GM23338 (cell line): ENCODE measurements at regions not wholly inside any gene's neighbourhood (a gene's known extent, or its start where the extent isn't known, plus 50 kb on each side); places are given as distances from the start of the nearest gene placed in this dataset.

Experiments used
- ATAC-seq: fragments of 200-7000 bp; cut with Tn5 transposase; 3 replicates; pipeline ENCODE4 v1.9.1; 2020
- DNase-seq: peaks from one replicate; pipeline ENCODE4 v3.0.0-alpha.2; 2015; ENCODE audit warnings: low spot score
- H2AFZ ChIP-seq: fragments of 200-600 bp; sonication (generic); 2 replicates; pipeline ENCODE4 v1.8.0; 2016; ENCODE audit warnings: antibody characterized with exemption, mild to moderate bottlenecking, moderate library complexity
- H3F3A ChIP-seq: fragments of 200-600 bp; sonication (generic); replicated peaks from 2 replicates; pipeline ENCODE4 v1.8.0; 2017; ENCODE audit warnings: antibody characterized with exemption, mixed run types, low read depth
- H3K27ac ChIP-seq: fragments of 200-600 bp; sonication (generic); 2 replicates; pipeline ENCODE4 v1.6.1; 2016; ENCODE audit warnings: low read depth
- H3K27me3 ChIP-seq: fragments of 200-600 bp; sonication (generic); 2 replicates; pipeline ENCODE4 v1.8.0; 2016; ENCODE audit warnings: mild to moderate bottlenecking, mixed run types, moderate library complexity; ENCODE audit not compliant: insufficient read depth
- H3K36me3 ChIP-seq: fragments of 200-600 bp; sonication (generic); 2 replicates; pipeline ENCODE4 v1.8.0; 2016; ENCODE audit warnings: mild to moderate bottlenecking; ENCODE audit not compliant: insufficient read depth
- H3K4me1 ChIP-seq: fragments of 200-600 bp; sonication (generic); 2 replicates; pipeline ENCODE4 v1.8.0; 2016; ENCODE audit warnings: mild to moderate bottlenecking, moderate library complexity; ENCODE audit not compliant: insufficient read depth
- H3K4me2 ChIP-seq: fragments of 200-600 bp; sonication (generic); 2 replicates; pipeline ENCODE4 v1.7.1; 2017; ENCODE audit warnings: mixed run types
- H3K4me3 ChIP-seq: fragments of 200-600 bp; sonication (generic); 2 replicates; pipeline ENCODE4 v1.6.1; 2016; ENCODE audit warnings: mixed run types
- H3K79me2 ChIP-seq: fragments of 200-600 bp; sonication (generic); replicated peaks from 2 replicates; pipeline ENCODE4 v1.8.0; 2017; ENCODE audit warnings: mild to moderate bottlenecking; ENCODE audit not compliant: insufficient read depth
- H3K9me2 ChIP-seq: fragments of 200-600 bp; sonication (generic); 2 replicates; pipeline ENCODE4 v1.8.0; 2017; ENCODE audit not compliant: insufficient read depth
- H4K20me1 ChIP-seq: fragments of 200-600 bp; sonication (generic); replicated peaks from 2 replicates; pipeline ENCODE4 v1.8.0; 2017; ENCODE audit warnings: mild to moderate bottlenecking; ENCODE audit not compliant: insufficient read depth
- H3K27ac Mint-ChIP-seq: 2 replicates; pipeline ENCODE4 v1.8.0; 2020; ENCODE audit warnings: inconsistent platforms, mild to moderate bottlenecking, moderate library complexity, mixed read lengths
- H3K27me3 Mint-ChIP-seq: 3 replicates; pipeline ENCODE4 v1.8.0; 2022; ENCODE audit warnings: low read depth, mild to moderate bottlenecking, moderate library complexity, mixed read lengths, inconsistent platforms; ENCODE audit not compliant: insufficient read depth, poor library complexity
- H3K36me3 Mint-ChIP-seq: 3 replicates; pipeline ENCODE4 v1.8.0; 2021; ENCODE audit warnings: low read depth, mild to moderate bottlenecking, inconsistent platforms, moderate library complexity, mixed read lengths
- H3K4me1 Mint-ChIP-seq: 3 replicates; pipeline ENCODE4 v1.8.0; 2020; ENCODE audit warnings: mild to moderate bottlenecking, inconsistent platforms, mixed read lengths
- H3K4me3 Mint-ChIP-seq: 3 replicates; pipeline ENCODE4 v1.8.0; 2021; ENCODE audit warnings: moderate library complexity, mild to moderate bottlenecking, inconsistent platforms, mixed read lengths
- H3K9me3 Mint-ChIP-seq: 3 replicates; pipeline ENCODE4 v1.8.0; 2020; ENCODE audit warnings: moderate library complexity, mild to moderate bottlenecking, inconsistent platforms, mixed read lengths
- CREB1 ChIP-seq: fragments of 250-450 bp; sonication (Bioruptor Pico); IDR thresholded peaks from 2 replicates; pipeline ENCODE4 v1.5.0; 2020; ENCODE audit warnings: low read depth, mild to moderate bottlenecking, moderate library complexity
- CTCF ChIP-seq, 2 experiments: fragments of 200-600 bp in 1 of 2; sonication (generic) in 1 of 2; conservative IDR thresholded peaks; 2 replicates each; pipeline versions ENCODE4 v1.5.1 to v1.6.1; 2016 to 2017; ENCODE audit warnings: antibody characterized with exemption in 2 of 2, low read depth in 2 of 2, mild to moderate bottlenecking in 2 of 2, moderate library complexity in 1 of 2
- ETS1 ChIP-seq: IDR thresholded peaks from 2 replicates; pipeline ENCODE4 v1.6.1; 2016; ENCODE audit warnings: antibody characterized with exemption
- EZH2 ChIP-seq: fragments of 200-600 bp; sonication (generic); IDR thresholded peaks from one replicate; pipeline ENCODE4 v1.8.0; 2017; ENCODE audit warnings: antibody characterized with exemption, mild to moderate bottlenecking, low read depth; ENCODE audit not compliant: unreplicated experiment
- EZH2phosphoT487 ChIP-seq: fragments of 200-600 bp; sonication (generic); IDR thresholded peaks from one replicate; pipeline ENCODE4 v1.8.1; 2018; ENCODE audit warnings: antibody characterized with exemption; ENCODE audit not compliant: unreplicated experiment
- JUNB ChIP-seq: IDR thresholded peaks from one replicate; pipeline ENCODE4 v1.6.1; 2016; ENCODE audit warnings: antibody characterized with exemption; ENCODE audit not compliant: unreplicated experiment
- NANOG ChIP-seq: IDR thresholded peaks from 2 replicates; pipeline ENCODE4 v1.6.1; 2016; ENCODE audit warnings: antibody characterized with exemption, borderline replicate concordance
- POLR2AphosphoS5 ChIP-seq: IDR thresholded peaks from 2 replicates; pipeline ENCODE4 v1.6.1; 2016; ENCODE audit warnings: antibody characterized with exemption, low read depth
- REST ChIP-seq: IDR thresholded peaks from one replicate; pipeline ENCODE4 v1.6.1; 2018; ENCODE audit warnings: antibody characterized with exemption; ENCODE audit not compliant: unreplicated experiment
- STAT1 ChIP-seq: IDR thresholded peaks from one replicate; pipeline ENCODE4 v1.6.1; 2016; ENCODE audit warnings: antibody characterized with exemption; ENCODE audit not compliant: unreplicated experiment
- ZNF114 ChIP-seq: fragments of 250-450 bp; sonication (Bioruptor Pico); IDR thresholded peaks from 2 replicates; pipeline ENCODE4 v1.5.0; 2020; ENCODE audit warnings: mild to moderate bottlenecking, moderate library complexity
- ZNF331 ChIP-seq: fragments of 250-450 bp; sonication (Bioruptor Pico); IDR thresholded peaks from 2 replicates; pipeline ENCODE4 v1.5.0; 2020; ENCODE audit warnings: low read depth, mild to moderate bottlenecking, moderate library complexity
- ZNF462 ChIP-seq: fragments of 250-450 bp; sonication (Bioruptor Pico); IDR thresholded peaks from 2 replicates; pipeline ENCODE4 v1.5.0; 2020; ENCODE audit warnings: mild to moderate bottlenecking, moderate library complexity

- ATAC-seq = no peak
- Mint-ChIP-seq H3K4me3 (no peak overlapping the region), H3K36me3 (no peaks in the 10 kb centered on the region), H3K27me3 (no peaks in the 10 kb centered on the region), H3K9me3 (no peaks in the 10 kb centered on the region; the same call in 2 of the 3 replicates), H3K27ac (no peak overlapping the region), H3K4me1 (peaks cover 9% of the 10 kb centered on the region)
- H3F3A ChIP-seq = no peaks in the 10 kb centered on the region
- no peaks in the 10 kb centered on the region for H3K79me2 ChIP-seq
- H3K9me2 ChIP-seq = peaks cover 15% of the 10 kb centered on the region
- no peak overlapping the region for H3K27ac ChIP-seq
- H3K27me3 ChIP-seq = no peaks in the 10 kb centered on the region
- H3K4me1 ChIP-seq = no peaks in the 10 kb centered on the region
- H3K4me3 ChIP-seq = no peak overlapping the region
- no peaks in the 10 kb centered on the region for H3K36me3 ChIP-seq
- H4K20me1 ChIP-seq = no peaks in the 10 kb centered on the region
- no peak for DNase-seq
- no peak for TF ChIP-seq NANOG
- no peak for TF ChIP-seq CTCF (conservative IDR thresholded peaks at IDR 0.05; ENCODE audit: low read depth in 2 of 2)
- TF ChIP-seq STAT1 = no peak
- TF ChIP-seq JUNB = no peak
- TF ChIP-seq ZNF331 = no peak
- TF ChIP-seq EZH2 = no peak
- TF ChIP-seq ZNF462 (CRISPR knock-in tag) = no peak
- no peak for TF ChIP-seq EZH2phosphoT487
- no peak for TF ChIP-seq ZNF114 (CRISPR knock-in tag)
- TF ChIP-seq CREB1 (CRISPR knock-in tag) = no peak
- no peak for TF ChIP-seq POLR2AphosphoS5
- TF ChIP-seq REST = no peak
- no peak for TF ChIP-seq ETS1
- H3K4me2 ChIP-seq = peak overlapping the region; percentile 33; the same call in 1 of the 2 replicates
- peak overlapping the region; percentile 26 for H2AFZ ChIP-seq
These were observed 95.9 kb upstream of the EGR2 start for GRCh38 chr10:62912086-62912485.
